Epithelial cell of esophagus (primary cell): ENCODE measurements at regions not wholly inside any gene's neighbourhood (a gene's known extent, or its start where the extent isn't known, plus 50 kb on each side); places are given as distances from the start of the nearest gene placed in this dataset.

Experiments
- DNase-seq: peaks from one replicate; pipeline ENCODE4 v3.0.0; 2010; ENCODE audit warnings: low read depth
- H3K4me3 ChIP-seq: 2 replicates; pipeline ENCODE4 v1.5.1; 2011; ENCODE audit warnings: mild to moderate bottlenecking, low read length, control low read depth
- CTCF ChIP-seq: IDR thresholded peaks from 2 replicates; pipeline ENCODE4 v1.5.1; 2011; ENCODE audit warnings: low read depth, mild to moderate bottlenecking, low read length, control low read depth, inconsistent platforms; ENCODE audit not compliant: insufficient read depth; ENCODE audit errors: missing control alignments

- no peak for DNase-seq
- H3K4me3 ChIP-seq = no peak overlapping the region
- TF ChIP-seq CTCF = no peak
Observed at GRCh38 chr5:98064118-98064685, 709.3 kb upstream of the RGMB start.

- DNase-seq = peak; percentile 25
- no peak overlapping the region for H3K4me3 ChIP-seq
- no peak for TF ChIP-seq CTCF
Observed at GRCh38 chr5:98065261-98065909, 708.1 kb upstream of the RGMB start.

GRCh38 chr5:98066910-98067309 lies 706.6 kb upstream of the RGMB start:
- H3K4me3 ChIP-seq = no peak overlapping the region
- no peak for TF ChIP-seq CTCF
- peak; percentile 14 for DNase-seq

- no peak for DNase-seq
- TF ChIP-seq CTCF = no peak
- no peak overlapping the region for H3K4me3 ChIP-seq
Observed at GRCh38 chr5:98069876-98070512, 703.5 kb upstream of the RGMB start.

- no peak for TF ChIP-seq CTCF
- DNase-seq = no peak
- H3K4me3 ChIP-seq = no peak overlapping the region
Observed at GRCh38 chr5:98072921-98073320, 700.5 kb upstream of the RGMB start.

- TF ChIP-seq CTCF = no peak
Observed at GRCh38 chr5:98076501-98076900, 697.0 kb upstream of the RGMB start.

More at GRCh38 chr5:98076501-98076900, 697.0 kb upstream of the RGMB start:
- H3K4me3 ChIP-seq = no peak overlapping the region
- no peak for DNase-seq
